ENCODE measurements at regions not wholly inside any gene's neighbourhood (a gene's known extent, or its start where the extent isn't known, plus 50 kb on each side); places are given as distances from the start of the nearest gene placed in this dataset.

GRCh38 chr14:82778008-82778590 is 1244.4 kb upstream of the SEL1L start:
- no peaks in the 10 kb centered on the region for H3K27me3 ChIP-seq (ENCODE audit: control insufficient read depth, insufficient read depth, low read length)
- H3K9me3 ChIP-seq (ENCODE audit: control insufficient read depth in 2 of 3, insufficient read depth in 1 of 3, low read length in 3 of 3) = no peaks in the 10 kb centered on the region
- H3K4me3 ChIP-seq (ENCODE audit: low read length in 3 of 3) = no peak overlapping the region
- TF ChIP-seq CTCF (IDR thresholded peaks at IDR 0.05; ENCODE audit: borderline replicate concordance, extremely low read depth, insufficient read depth) = no peak
- H3K27ac ChIP-seq (ENCODE audit: low read depth in 2 of 2, low read length in 2 of 2) = no peak overlapping the region
- no peak for DNase-seq
- no peak overlapping the region for H3K9ac ChIP-seq (ENCODE audit: low read length in 3 of 3)
- no peak for FAIRE-seq
- H3K36me3 ChIP-seq (ENCODE audit: control insufficient read depth in 2 of 3, insufficient read depth in 3 of 3, low read length in 3 of 3) = no peaks in the 10 kb centered on the region
- intact Hi-C loops (cut with DNase I) = no loop called here
- no peaks in the 10 kb centered on the region for H3K4me1 ChIP-seq (ENCODE audit: control insufficient read depth in 2 of 3, insufficient read depth in 2 of 3, low read depth in 1 of 3, low read length in 3 of 3)

- H3K9me3 ChIP-seq (ENCODE audit: control insufficient read depth in 2 of 3, insufficient read depth in 1 of 3, low read length in 3 of 3) = no peaks in the 10 kb centered on the region
Measured at GRCh38 chr14:82778601-82779000, 1244.9 kb upstream of the SEL1L start.

GRCh38 chr14:82779301-82779700 is 1245.6 kb upstream of the SEL1L start:
- intact Hi-C loops (cut with DNase I) = no loop called here
- no peak for FAIRE-seq
- Histone ChIP-seq H3K27me3 (ENCODE audit: control insufficient read depth, insufficient read depth, low read length) (no peaks in the 10 kb centered on the region), H3K4me1 (ENCODE audit: control insufficient read depth in 2 of 3, insufficient read depth in 2 of 3, low read depth in 1 of 3, low read length in 3 of 3) (no peaks in the 10 kb centered on the region), H3K36me3 (ENCODE audit: control insufficient read depth in 2 of 3, insufficient read depth in 3 of 3, low read length in 3 of 3) (no peaks in the 10 kb centered on the region), H3K9ac (ENCODE audit: low read length in 3 of 3) (no peak overlapping the region), H3K4me3 (ENCODE audit: low read length in 3 of 3) (no peak overlapping the region), H3K27ac (ENCODE audit: low read depth in 2 of 2, low read length in 2 of 2) (no peak overlapping the region), H3K9me3 (ENCODE audit: control insufficient read depth in 2 of 3, insufficient read depth in 1 of 3, low read length in 3 of 3) (no peaks in the 10 kb centered on the region)
- TF ChIP-seq CTCF (IDR thresholded peaks at IDR 0.05; ENCODE audit: borderline replicate concordance, extremely low read depth, insufficient read depth) = no peak
- DNase-seq = no peak

More at GRCh38 chr14:82778601-82779000, 1244.9 kb upstream of the SEL1L start:
- Histone ChIP-seq H3K9ac (ENCODE audit: low read length in 3 of 3) (no peak overlapping the region), H3K4me1 (ENCODE audit: control insufficient read depth in 2 of 3, insufficient read depth in 2 of 3, low read depth in 1 of 3, low read length in 3 of 3) (no peaks in the 10 kb centered on the region), H3K4me3 (ENCODE audit: low read length in 3 of 3) (no peak overlapping the region), H3K36me3 (ENCODE audit: control insufficient read depth in 2 of 3, insufficient read depth in 3 of 3, low read length in 3 of 3) (no peaks in the 10 kb centered on the region), H3K27ac (ENCODE audit: low read depth in 2 of 2, low read length in 2 of 2) (no peak overlapping the region), H3K27me3 (ENCODE audit: control insufficient read depth, insufficient read depth, low read length) (no peaks in the 10 kb centered on the region)
- no peak for TF ChIP-seq CTCF (IDR thresholded peaks at IDR 0.05; ENCODE audit: borderline replicate concordance, extremely low read depth, insufficient read depth)
- FAIRE-seq (no peak), DNase-seq (no peak)
- intact Hi-C loops (cut with DNase I) = no loop called here

All from kidney (tissue), 13 donors.